Erythroblast (primary cell): ENCODE measurements at regions not wholly inside any gene's neighbourhood (a gene's known extent, or its start where the extent isn't known, plus 50 kb on each side); places are given as distances from the start of the nearest gene placed in this dataset.

Experiments
- GATA1 ChIP-seq: IDR thresholded peaks from 2 replicates; pipeline ENCODE4 v1.6.1; 2011; ENCODE audit warnings: low read depth, mild to moderate bottlenecking, control low read depth, low read length, moderate library complexity
- POLR2A ChIP-seq: IDR thresholded peaks from 2 replicates; pipeline ENCODE4 v1.6.1; 2011; ENCODE audit warnings: mild to moderate bottlenecking, low read length

GRCh38 chr10:60532696-60533468, 143.2 kb upstream of the ANK3 start:
- TF ChIP-seq POLR2A (no peak), GATA1 (no peak)
